IPS DF 4.7 (cell line): ENCODE measurements at regions not wholly inside any gene's neighbourhood (a gene's known extent, or its start where the extent isn't known, plus 50 kb on each side); places are given as distances from the start of the nearest gene placed in this dataset.
"Not testable (repeated sequence)": the region's sequence is repeated elsewhere in the genome, so short reads cannot be mapped to it uniquely, and the experiment has no call there.

Experiments
- DNase-seq: peaks from one replicate; pipeline ENCODE4 v3.0.0-alpha.2; 2013; ENCODE audit warnings: low spot score; ENCODE audit errors: extremely low read depth

GRCh38 chr10:42533866-42534265 is 104.5 kb downstream of the ZNF33B start:
- DNase-seq = not testable (repeated sequence)

- DNase-seq = no peak
Measured at GRCh38 chr10:42532996-42533395, 105.4 kb downstream of the ZNF33B start.

- no peak for DNase-seq
Measured at GRCh38 chr10:42523098-42523497, 115.3 kb downstream of the ZNF33B start.

GRCh38 chr10:42519761-42520460 is 118.5 kb downstream of the ZNF33B start:
- no peak for DNase-seq

GRCh38 chr10:42519079-42519478 is 119.3 kb downstream of the ZNF33B start:
- DNase-seq = no peak

GRCh38 chr10:42513921-42514320 is 124.4 kb downstream of the ZNF33B start:
- DNase-seq = no peak

GRCh38 chr10:42491801-42492200 is 146.6 kb downstream of the ZNF33B start:
- DNase-seq = no peak

GRCh38 chr10:42491001-42491592 is 147.3 kb downstream of the ZNF33B start:
- no peak for DNase-seq

- DNase-seq = no peak
Measured at GRCh38 chr10:42490368-42490767, 148.0 kb downstream of the ZNF33B start.

GRCh38 chr10:42488416-42488815 is 150.0 kb downstream of the ZNF33B start:
- DNase-seq = no peak

GRCh38 chr10:42482411-42482810 is 156.0 kb downstream of the ZNF33B start:
- no peak for DNase-seq

- no peak for DNase-seq
Measured at GRCh38 chr10:42479057-42479456, 159.3 kb downstream of the ZNF33B start.

GRCh38 chr10:42477170-42477569 is 161.2 kb downstream of the ZNF33B start:
- DNase-seq = no peak

GRCh38 chr10:42476101-42476500 is 162.3 kb downstream of the ZNF33B start:
- DNase-seq = no peak

GRCh38 chr10:42475168-42476098 is 162.9 kb downstream of the ZNF33B start:
- no peak for DNase-seq

- no peak for DNase-seq
Measured at GRCh38 chr10:42454313-42454712, 184.1 kb downstream of the ZNF33B start.

GRCh38 chr10:42431095-42431494 is 207.3 kb downstream of the ZNF33B start:
- no peak for DNase-seq

GRCh38 chr10:42428534-42428933 is 209.8 kb downstream of the ZNF33B start:
- no peak for DNase-seq

GRCh38 chr10:42422911-42423310 is 215.5 kb downstream of the ZNF33B start:
- no peak for DNase-seq

GRCh38 chr10:42421812-42422211 is 216.6 kb downstream of the ZNF33B start:
- no peak for DNase-seq

- no peak for DNase-seq
Measured at GRCh38 chr10:42419789-42420188, 218.6 kb downstream of the ZNF33B start.

GRCh38 chr10:42380926-42381547 is 257.3 kb downstream of the ZNF33B start:
- DNase-seq = no peak
